ENCODE measurements at regions not wholly inside any gene's neighbourhood (a gene's known extent, or its start where the extent isn't known, plus 50 kb on each side); places are given as distances from the start of the nearest gene placed in this dataset.

GRCh38 chr4:124464836-124465235 lies 247.7 kb downstream of the ANKRD50 start:
- Mint-ChIP-seq H3K27ac (ENCODE audit: unreplicated experiment) (no peak overlapping the region), H3K27me3 (ENCODE audit: unreplicated experiment) (peaks cover 2% of the 10 kb centered on the region), H3K4me1 (ENCODE audit: low read depth, unreplicated experiment) (no peaks in the 10 kb centered on the region), H3K9me3 (ENCODE audit: unreplicated experiment) (peaks cover 1% of the 10 kb centered on the region), H3K36me3 (ENCODE audit: unreplicated experiment) (peaks cover 3% of the 10 kb centered on the region), H3K4me3 (ENCODE audit: unreplicated experiment) (no peak overlapping the region)
- DNase-seq = no peak
- TF ChIP-seq CTCF (IDR thresholded peaks at IDR 0.05; ENCODE audit: partially characterized antibody, unreplicated experiment) = no peak

GRCh38 chr4:124468360-124468759 lies 244.2 kb downstream of the ANKRD50 start:
- TF ChIP-seq CTCF (IDR thresholded peaks at IDR 0.05; ENCODE audit: partially characterized antibody, unreplicated experiment) = no peak
- peaks cover 2% of the 10 kb centered on the region for H3K27me3 Mint-ChIP-seq (ENCODE audit: unreplicated experiment)
- peaks cover 14% of the 10 kb centered on the region for H3K36me3 Mint-ChIP-seq (ENCODE audit: unreplicated experiment)

GRCh38 chr4:124469981-124470380 lies 242.6 kb downstream of the ANKRD50 start:
- H3K27ac Mint-ChIP-seq (ENCODE audit: unreplicated experiment) = no peak overlapping the region
- no peak overlapping the region for H3K4me3 Mint-ChIP-seq (ENCODE audit: unreplicated experiment)
- H3K36me3 Mint-ChIP-seq (ENCODE audit: unreplicated experiment) = peaks cover 13% of the 10 kb centered on the region
- no peaks in the 10 kb centered on the region for H3K4me1 Mint-ChIP-seq (ENCODE audit: low read depth, unreplicated experiment)
- H3K9me3 Mint-ChIP-seq (ENCODE audit: unreplicated experiment) = peaks cover 6% of the 10 kb centered on the region
- no peak for DNase-seq
- no peak for TF ChIP-seq CTCF (IDR thresholded peaks at IDR 0.05; ENCODE audit: partially characterized antibody, unreplicated experiment)
- H3K27me3 Mint-ChIP-seq (ENCODE audit: unreplicated experiment) = peaks cover 2% of the 10 kb centered on the region

More at GRCh38 chr4:124468360-124468759, 244.2 kb downstream of the ANKRD50 start:
- peaks cover 6% of the 10 kb centered on the region for H3K9me3 Mint-ChIP-seq (ENCODE audit: unreplicated experiment)
- H3K4me3 Mint-ChIP-seq (ENCODE audit: unreplicated experiment) = no peak overlapping the region
- no peak overlapping the region for H3K27ac Mint-ChIP-seq (ENCODE audit: unreplicated experiment)
- no peaks in the 10 kb centered on the region for H3K4me1 Mint-ChIP-seq (ENCODE audit: low read depth, unreplicated experiment)
- DNase-seq = no peak

- Mint-ChIP-seq H3K27me3 (ENCODE audit: unreplicated experiment) (peaks cover 4% of the 10 kb centered on the region), H3K27ac (ENCODE audit: unreplicated experiment) (no peak overlapping the region), H3K36me3 (ENCODE audit: unreplicated experiment) (peaks cover 5% of the 10 kb centered on the region), H3K4me1 (ENCODE audit: low read depth, unreplicated experiment) (peaks cover 15% of the 10 kb centered on the region), H3K4me3 (ENCODE audit: unreplicated experiment) (no peak overlapping the region), H3K9me3 (ENCODE audit: unreplicated experiment) (peaks cover 9% of the 10 kb centered on the region)
- DNase-seq = no peak
- TF ChIP-seq CTCF (IDR thresholded peaks at IDR 0.05; ENCODE audit: partially characterized antibody, unreplicated experiment) = no peak
These were observed 234.1 kb downstream of the ANKRD50 start for GRCh38 chr4:124478470-124478869.

GRCh38 chr4:124480061-124480460 lies 232.5 kb downstream of the ANKRD50 start:
- no peak for DNase-seq
- peaks cover 4% of the 10 kb centered on the region for H3K27me3 Mint-ChIP-seq (ENCODE audit: unreplicated experiment)
- peaks cover 1% of the 10 kb centered on the region for H3K36me3 Mint-ChIP-seq (ENCODE audit: unreplicated experiment)
- H3K27ac Mint-ChIP-seq (ENCODE audit: unreplicated experiment) = no peak overlapping the region
- H3K9me3 Mint-ChIP-seq (ENCODE audit: unreplicated experiment) = peaks cover 9% of the 10 kb centered on the region
- H3K4me3 Mint-ChIP-seq (ENCODE audit: unreplicated experiment) = no peak overlapping the region
- peaks cover 18% of the 10 kb centered on the region for H3K4me1 Mint-ChIP-seq (ENCODE audit: low read depth, unreplicated experiment)
- TF ChIP-seq CTCF (IDR thresholded peaks at IDR 0.05; ENCODE audit: partially characterized antibody, unreplicated experiment) = no peak

Measured in glutamatergic neuron (in vitro differentiated cells).